ENCODE measurements at regions not wholly inside any gene's neighbourhood (a gene's known extent, or its start where the extent isn't known, plus 50 kb on each side); places are given as distances from the start of the nearest gene placed in this dataset.
A peak's percentile ranks its signal among the peaks of the same experiment; 100 is the strongest.

GRCh38 chr4:7136351-7136750 is 56.0 kb upstream of the SORCS2 start (continued):
- TF ChIP-seq UBTF (IDR thresholded peaks at IDR 0.05; ENCODE audit: borderline replicate concordance in 1 of 2, low read depth in 2 of 2, low read length in 2 of 2): no peak
- no peak for TF ChIP-seq PCBP1 (IDR thresholded peaks at IDR 0.05; ENCODE audit: low read depth, low read length, poor library complexity, severe bottlenecking)
- TF ChIP-seq NR0B1 (IDR thresholded peaks at IDR 0.05; ENCODE audit: partially characterized antibody): no peak
- TF ChIP-seq FOXK2 (conservative IDR thresholded peaks at IDR 0.05 in 1 of 2, IDR thresholded peaks at IDR 0.05 in 1 of 2; ENCODE audit: low read depth in 2 of 2): no peak

- Histone ChIP-seq H3K36me3 (ENCODE audit: control insufficient read depth, insufficient read depth, low read length) (no peaks in the 10 kb centered on the region), H3K9me3 (replicated peaks; ENCODE audit: control insufficient read depth, insufficient read depth, low read depth, low read length) (no peaks in the 10 kb centered on the region; the same call in 1 of the 2 replicates), H4K20me1 (replicated peaks; ENCODE audit: control insufficient read depth, insufficient read depth, low read length) (no peaks in the 10 kb centered on the region), H3K27ac (ENCODE audit: extremely low read depth, low read depth, low read length) (no peak overlapping the region), H3K4me3 (no peak overlapping the region), H3K4me1 (replicated peaks in 1 of 2; ENCODE audit: control insufficient read depth in 2 of 2, insufficient read depth in 2 of 2, low read length in 2 of 2) (peaks cover 0 to 9% of the 10 kb centered on the region in 2 experiments; a peak in 1 of 5 replicates), H3K4me2 (ENCODE audit: insufficient read depth, low read length) (no peak overlapping the region), H2AFZ (ENCODE audit: low read depth, low read length) (no peak overlapping the region), H3K79me2 (ENCODE audit: control insufficient read depth, insufficient read depth, low read length) (no peaks in the 10 kb centered on the region), H3K9me1 (ENCODE audit: control insufficient read depth, insufficient read depth, low read length) (no peaks in the 10 kb centered on the region), H3K27me3 (ENCODE audit: control insufficient read depth in 2 of 2, insufficient read depth in 2 of 2, low read length in 2 of 2) (peaks cover 12 to 59% of the 10 kb centered on the region in 2 experiments; a peak in 4 of 5 replicates), H3K9ac (ENCODE audit: insufficient read depth in 1 of 2, low read depth in 2 of 2, low read length in 2 of 2) (peak overlapping the region in 1 of 2 experiments; percentile 32; a peak in 1 of 4 replicates)
- in situ Hi-C loops (cut with MboI) (no loop called here), intact Hi-C loops (cut with micrococcal nuclease) (no loop called here)
- WGBS (ENCODE audit: insufficient coverage, low coverage, missing lambda C conversion rate): under 1% methylated on average over 13 of the region's 13 CpGs
- no peak for FAIRE-seq
- BruUV-seq (replicated peaks): no TSS peak
- ChIA-PET CTCF (ENCODE audit: low intra/inter-chr PET ratio) (no interaction called here), POLR2A (interaction anchor here (0.7 kb wide), 1 partner anchor 804 kb away, joined by 3 read pairs; no protein-coding TSS in a partner anchor)
- ATAC-seq: no peak; the same call in 2 of the 3 replicates
- DNase-seq (ENCODE audit: extremely low read depth in 1 of 4, low spot score in 3 of 4): no peak
- no peak for TF ChIP-seq ZNF639 (CRISPR knock-in tag; conservative IDR thresholded peaks at IDR 0.05 in 1 of 2, IDR thresholded peaks at IDR 0.05 in 1 of 2)
- no peak for TF ChIP-seq NCOR1 (IDR thresholded peaks at IDR 0.05)
- no peak for TF ChIP-seq ZNF507 (tag; conservative IDR thresholded peaks at IDR 0.05)
- TF ChIP-seq THRA (IDR thresholded peaks at IDR 0.05): no peak
- no peak for TF ChIP-seq RBM39 (optimal IDR thresholded peaks at IDR 0.05; ENCODE audit: low read depth, low read length)
- no peak for TF ChIP-seq TFE3 (CRISPR knock-in tag; IDR thresholded peaks at IDR 0.05)
- no peak for TF ChIP-seq EP400 (IDR thresholded peaks at IDR 0.05)
These were observed 57.0 kb upstream of the SORCS2 start for GRCh38 chr4:7135389-7135746.

All from K562 (cell line).